ENCODE measurements at regions not wholly inside any gene's neighbourhood (a gene's known extent, or its start where the extent isn't known, plus 50 kb on each side); places are given as distances from the start of the nearest gene placed in this dataset.

DNA sequence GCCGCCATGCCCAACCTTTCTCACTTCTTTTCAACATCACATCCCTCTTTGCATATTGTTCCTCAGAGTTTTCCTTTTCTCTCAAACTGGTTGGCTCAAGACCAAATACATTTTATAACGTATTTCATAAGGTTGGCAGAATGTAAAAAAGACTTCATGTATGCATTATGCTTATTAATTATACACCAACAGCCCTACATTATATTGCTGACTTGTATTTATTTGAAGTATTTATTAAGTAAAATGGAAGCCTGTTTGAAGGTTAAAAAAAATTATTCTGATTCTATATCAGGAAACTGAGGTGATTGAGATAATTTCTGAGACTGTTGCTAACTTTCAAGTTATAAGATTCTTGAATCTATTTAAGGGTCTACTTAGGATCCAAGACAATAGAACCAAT, 208.0 kb upstream of the KCNH7 start:
- TF ChIP-seq, protein P1, sequence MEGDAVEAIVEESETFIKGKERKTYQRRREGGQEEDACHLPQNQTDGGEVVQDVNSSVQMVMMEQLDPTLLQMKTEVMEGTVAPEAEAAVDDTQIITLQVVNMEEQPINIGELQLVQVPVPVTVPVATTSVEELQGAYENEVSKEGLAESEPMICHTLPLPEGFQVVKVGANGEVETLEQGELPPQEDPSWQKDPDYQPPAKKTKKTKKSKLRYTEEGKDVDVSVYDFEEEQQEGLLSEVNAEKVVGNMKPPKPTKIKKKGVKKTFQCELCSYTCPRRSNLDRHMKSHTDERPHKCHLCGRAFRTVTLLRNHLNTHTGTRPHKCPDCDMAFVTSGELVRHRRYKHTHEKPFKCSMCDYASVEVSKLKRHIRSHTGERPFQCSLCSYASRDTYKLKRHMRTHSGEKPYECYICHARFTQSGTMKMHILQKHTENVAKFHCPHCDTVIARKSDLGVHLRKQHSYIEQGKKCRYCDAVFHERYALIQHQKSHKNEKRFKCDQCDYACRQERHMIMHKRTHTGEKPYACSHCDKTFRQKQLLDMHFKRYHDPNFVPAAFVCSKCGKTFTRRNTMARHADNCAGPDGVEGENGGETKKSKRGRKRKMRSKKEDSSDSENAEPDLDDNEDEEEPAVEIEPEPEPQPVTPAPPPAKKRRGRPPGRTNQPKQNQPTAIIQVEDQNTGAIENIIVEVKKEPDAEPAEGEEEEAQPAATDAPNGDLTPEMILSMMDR (IDR thresholded peaks at IDR 0.05): no peak
- TF ChIP-seq POLR2A (IDR thresholded peaks at IDR 0.05): no peak
